ENCODE measurements at regions not wholly inside any gene's neighbourhood (a gene's known extent, or its start where the extent isn't known, plus 50 kb on each side); places are given as distances from the start of the nearest gene placed in this dataset.

- DNase-seq: no peak
- no peaks in the 10 kb centered on the region for H3K27me3 ChIP-seq (ENCODE audit: control insufficient read depth, insufficient read depth, low read length)
Measured at GRCh38 chr2:4412637-4413187, 709.3 kb downstream of the DCDC2C start.

GRCh38 chr2:4415171-4415570 is 711.8 kb downstream of the DCDC2C start:
- Histone ChIP-seq H3K4me3 (ENCODE audit: insufficient read depth, low read depth, low read length) (no peak overlapping the region), H3K27me3 (ENCODE audit: control insufficient read depth, insufficient read depth, low read length) (no peaks in the 10 kb centered on the region), H3K36me3 (replicated peaks; ENCODE audit: control insufficient read depth, insufficient read depth, low read length) (no peaks in the 10 kb centered on the region)
- DNase-seq: no peak

More at GRCh38 chr2:4412637-4413187, 709.3 kb downstream of the DCDC2C start:
- H3K36me3 ChIP-seq (replicated peaks; ENCODE audit: control insufficient read depth, insufficient read depth, low read length): no peaks in the 10 kb centered on the region
- no peak overlapping the region for H3K4me3 ChIP-seq (ENCODE audit: insufficient read depth, low read depth, low read length)

GRCh38 chr2:4415810-4416413 is 712.5 kb downstream of the DCDC2C start:
- Histone ChIP-seq H3K4me3 (ENCODE audit: insufficient read depth, low read depth, low read length) (no peak overlapping the region), H3K36me3 (replicated peaks; ENCODE audit: control insufficient read depth, insufficient read depth, low read length) (no peaks in the 10 kb centered on the region), H3K27me3 (ENCODE audit: control insufficient read depth, insufficient read depth, low read length) (no peaks in the 10 kb centered on the region)
- DNase-seq: no peak

- Histone ChIP-seq H3K27me3 (ENCODE audit: control insufficient read depth, insufficient read depth, low read length) (no peaks in the 10 kb centered on the region), H3K36me3 (replicated peaks; ENCODE audit: control insufficient read depth, insufficient read depth, low read length) (no peaks in the 10 kb centered on the region), H3K4me3 (ENCODE audit: insufficient read depth, low read depth, low read length) (no peak overlapping the region)
- DNase-seq: no peak
Measured at GRCh38 chr2:4416431-4416830, 713.1 kb downstream of the DCDC2C start.

GRCh38 chr2:4417771-4418170 is 714.4 kb downstream of the DCDC2C start:
- H3K4me3 ChIP-seq (ENCODE audit: insufficient read depth, low read depth, low read length): no peak overlapping the region
- no peak for DNase-seq
- H3K27me3 ChIP-seq (ENCODE audit: control insufficient read depth, insufficient read depth, low read length): no peaks in the 10 kb centered on the region
- H3K36me3 ChIP-seq (replicated peaks; ENCODE audit: control insufficient read depth, insufficient read depth, low read length): no peaks in the 10 kb centered on the region

- Histone ChIP-seq H3K4me3 (ENCODE audit: insufficient read depth, low read depth, low read length) (no peak overlapping the region), H3K36me3 (replicated peaks; ENCODE audit: control insufficient read depth, insufficient read depth, low read length) (no peaks in the 10 kb centered on the region), H3K27me3 (ENCODE audit: control insufficient read depth, insufficient read depth, low read length) (no peaks in the 10 kb centered on the region)
- peak; percentile 23 for DNase-seq
Measured at GRCh38 chr2:4420032-4420431, 716.7 kb downstream of the DCDC2C start.

GRCh38 chr2:4424153-4424552 is 720.8 kb downstream of the DCDC2C start:
- Histone ChIP-seq H3K27me3 (ENCODE audit: control insufficient read depth, insufficient read depth, low read length) (no peaks in the 10 kb centered on the region), H3K36me3 (replicated peaks; ENCODE audit: control insufficient read depth, insufficient read depth, low read length) (no peaks in the 10 kb centered on the region), H3K4me3 (ENCODE audit: insufficient read depth, low read depth, low read length) (no peak overlapping the region)
- DNase-seq: no peak

GRCh38 chr2:4427083-4427482 is 723.7 kb downstream of the DCDC2C start:
- DNase-seq: no peak
- Histone ChIP-seq H3K36me3 (replicated peaks; ENCODE audit: control insufficient read depth, insufficient read depth, low read length) (no peaks in the 10 kb centered on the region), H3K4me3 (ENCODE audit: insufficient read depth, low read depth, low read length) (no peak overlapping the region), H3K27me3 (ENCODE audit: control insufficient read depth, insufficient read depth, low read length) (no peaks in the 10 kb centered on the region)

- DNase-seq: no peak
- Histone ChIP-seq H3K4me3 (ENCODE audit: insufficient read depth, low read depth, low read length) (no peak overlapping the region), H3K27me3 (ENCODE audit: control insufficient read depth, insufficient read depth, low read length) (no peaks in the 10 kb centered on the region), H3K36me3 (replicated peaks; ENCODE audit: control insufficient read depth, insufficient read depth, low read length) (no peaks in the 10 kb centered on the region)
Measured at GRCh38 chr2:4445821-4446220, 742.4 kb downstream of the DCDC2C start.

GRCh38 chr2:4454907-4455306 is 751.5 kb downstream of the DCDC2C start:
- Histone ChIP-seq H3K36me3 (replicated peaks; ENCODE audit: control insufficient read depth, insufficient read depth, low read length) (no peaks in the 10 kb centered on the region), H3K4me3 (ENCODE audit: insufficient read depth, low read depth, low read length) (no peak overlapping the region), H3K27me3 (ENCODE audit: control insufficient read depth, insufficient read depth, low read length) (no peaks in the 10 kb centered on the region)
- DNase-seq: no peak

GRCh38 chr2:4455486-4456155 is 752.2 kb downstream of the DCDC2C start:
- Histone ChIP-seq H3K4me3 (ENCODE audit: insufficient read depth, low read depth, low read length) (no peak overlapping the region), H3K36me3 (replicated peaks; ENCODE audit: control insufficient read depth, insufficient read depth, low read length) (no peaks in the 10 kb centered on the region), H3K27me3 (ENCODE audit: control insufficient read depth, insufficient read depth, low read length) (no peaks in the 10 kb centered on the region)
- no peak for DNase-seq

GRCh38 chr2:4464634-4465266 is 761.4 kb downstream of the DCDC2C start:
- no peaks in the 10 kb centered on the region for H3K36me3 ChIP-seq (replicated peaks; ENCODE audit: control insufficient read depth, insufficient read depth, low read length)
- DNase-seq: no peak
- no peak overlapping the region for H3K4me3 ChIP-seq (ENCODE audit: insufficient read depth, low read depth, low read length)
- no peaks in the 10 kb centered on the region for H3K27me3 ChIP-seq (ENCODE audit: control insufficient read depth, insufficient read depth, low read length)

- H3K27me3 ChIP-seq (ENCODE audit: control insufficient read depth, insufficient read depth, low read length): no peaks in the 10 kb centered on the region
- DNase-seq: no peak
- H3K4me3 ChIP-seq (ENCODE audit: insufficient read depth, low read depth, low read length): no peak overlapping the region
- no peaks in the 10 kb centered on the region for H3K36me3 ChIP-seq (replicated peaks; ENCODE audit: control insufficient read depth, insufficient read depth, low read length)
Measured at GRCh38 chr2:4465671-4466070, 762.3 kb downstream of the DCDC2C start.

GRCh38 chr2:4475618-4476017 is 772.2 kb downstream of the DCDC2C start:
- DNase-seq: no peak
- Histone ChIP-seq H3K27me3 (ENCODE audit: control insufficient read depth, insufficient read depth, low read length) (no peaks in the 10 kb centered on the region), H3K4me3 (ENCODE audit: insufficient read depth, low read depth, low read length) (no peak overlapping the region), H3K36me3 (replicated peaks; ENCODE audit: control insufficient read depth, insufficient read depth, low read length) (no peaks in the 10 kb centered on the region)

GRCh38 chr2:4483050-4483449 is 779.7 kb downstream of the DCDC2C start:
- no peak for DNase-seq
- Histone ChIP-seq H3K4me3 (ENCODE audit: insufficient read depth, low read depth, low read length) (no peak overlapping the region), H3K27me3 (ENCODE audit: control insufficient read depth, insufficient read depth, low read length) (no peaks in the 10 kb centered on the region), H3K36me3 (replicated peaks; ENCODE audit: control insufficient read depth, insufficient read depth, low read length) (no peaks in the 10 kb centered on the region)
